Endodermal cell (in vitro differentiated cells): ENCODE measurements at regions not wholly inside any gene's neighbourhood (a gene's known extent, or its start where the extent isn't known, plus 50 kb on each side); places are given as distances from the start of the nearest gene placed in this dataset.

Experiments
- DNase-seq: peaks from one replicate; pipeline ENCODE4 v3.0.0-alpha.2; 2017
- H3K27ac ChIP-seq: 2 replicates; pipeline ENCODE4 v1.5.1; 2013; ENCODE audit warnings: mild to moderate bottlenecking, low read depth, low read length, moderate library complexity
- H3K27me3 ChIP-seq: 2 replicates; pipeline ENCODE4 v1.6.1; 2013; ENCODE audit warnings: mild to moderate bottlenecking, low read length, moderate library complexity; ENCODE audit not compliant: insufficient read depth, control insufficient read depth, poor library complexity, severe bottlenecking
- H3K36me3 ChIP-seq: 2 replicates; pipeline ENCODE4 v1.7.0; 2013; ENCODE audit warnings: mild to moderate bottlenecking, low read length, moderate library complexity; ENCODE audit not compliant: control insufficient read depth, insufficient read depth
- H3K4me1 ChIP-seq: one replicate; pipeline ENCODE4 v1.7.0; 2013; ENCODE audit warnings: low read length; ENCODE audit not compliant: control insufficient read depth, insufficient read depth
- H3K4me3 ChIP-seq: 2 replicates; pipeline ENCODE4 v1.5.1; 2013; ENCODE audit warnings: mild to moderate bottlenecking, low read length, moderate library complexity
- H3K9ac ChIP-seq: 2 replicates; pipeline ENCODE4 v1.6.1; 2013; ENCODE audit warnings: mild to moderate bottlenecking, low read length, moderate library complexity; ENCODE audit not compliant: poor library complexity, severe bottlenecking; ENCODE audit errors: extremely low read depth
- H3K9me3 ChIP-seq: 2 replicates; pipeline ENCODE4 v1.6.1; 2013; ENCODE audit warnings: mild to moderate bottlenecking, low read length, moderate library complexity; ENCODE audit not compliant: control insufficient read depth
- H3K27ac Mint-ChIP-seq: 2 replicates; pipeline ENCODE4 v1.8.0; 2020; ENCODE audit warnings: mixed read lengths
- H3K27me3 Mint-ChIP-seq: 2 replicates; pipeline ENCODE4 v1.8.0; 2021; ENCODE audit warnings: mild to moderate bottlenecking, mixed read lengths; ENCODE audit not compliant: insufficient read depth
- H3K36me3 Mint-ChIP-seq: 2 replicates; pipeline ENCODE4 v1.8.0; 2020; ENCODE audit warnings: low read depth, mixed read lengths
- H3K4me1 Mint-ChIP-seq: 2 replicates; pipeline ENCODE4 v1.8.0; 2020; ENCODE audit warnings: mixed read lengths
- H3K4me3 Mint-ChIP-seq: 2 replicates; pipeline ENCODE4 v1.8.0; 2020; ENCODE audit warnings: mild to moderate bottlenecking, moderate library complexity, mixed read lengths
- H3K9me3 Mint-ChIP-seq: 2 replicates; pipeline ENCODE4 v1.8.0; 2020; ENCODE audit warnings: mild to moderate bottlenecking, mixed read lengths
- CTCF ChIP-seq: fragments of 200-600 bp; sonication (generic); conservative IDR thresholded peaks from 2 replicates; pipeline ENCODE4 v1.5.0; 2021; ENCODE audit warnings: antibody characterized with exemption, mild to moderate bottlenecking
- WGBS, 2 experiments: methylation state at CpG; one replicate each; pipeline versions ENCODE4 v1.1.5 to v1.1.7; 2013; ENCODE audit warnings: missing lambda C conversion rate in 2 of 2, mixed read lengths in 1 of 2; ENCODE audit not compliant: insufficient coverage in 1 of 2, insufficient read length in 1 of 2; 5-methylcytosine and 5-hydroxymethylcytosine counted together

DNA sequence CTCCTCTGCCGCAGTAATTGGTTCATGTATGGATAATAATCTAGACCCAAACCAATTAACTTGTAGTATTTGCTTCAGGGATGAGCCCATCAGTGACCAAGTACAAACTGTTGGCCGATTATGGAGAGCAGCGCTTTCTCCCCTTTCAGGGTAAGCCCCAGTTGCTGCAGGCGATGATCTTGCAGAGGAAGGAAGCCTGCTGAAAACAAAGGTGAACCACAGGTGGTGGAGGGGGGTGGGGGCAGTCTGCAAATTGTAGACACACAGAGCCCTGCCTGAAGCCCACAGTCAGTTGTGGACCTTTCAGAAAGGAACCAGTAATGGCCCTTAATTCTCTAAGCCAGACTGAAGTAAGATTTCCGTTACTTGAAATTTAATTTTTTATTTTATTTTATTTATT is 167.9 kb upstream of the JARID2 start:
- no peaks in the 10 kb centered on the region for H3K36me3 ChIP-seq
- Mint-ChIP-seq H3K27me3 (no peaks in the 10 kb centered on the region), H3K4me3 (no peak overlapping the region), H3K36me3 (no peaks in the 10 kb centered on the region), H3K9me3 (no peaks in the 10 kb centered on the region), H3K4me1 (peaks cover 41% of the 10 kb centered on the region), H3K27ac (peak overlapping the region; percentile 71)
- H3K4me3 ChIP-seq, result no peak overlapping the region
- peaks cover 18% of the 10 kb centered on the region for H3K4me1 ChIP-seq
- no peak for TF ChIP-seq CTCF
- WGBS, 2 experiments, result 12% methylated on average over 4 of the region's 5 CpGs; no CpG with 5 or more reads in 1 of the 2 experiments
- no peaks in the 10 kb centered on the region for H3K27me3 ChIP-seq
- H3K9ac ChIP-seq, result no peak overlapping the region
- H3K27ac ChIP-seq, result no peak overlapping the region
- H3K9me3 ChIP-seq, result no peaks in the 10 kb centered on the region
- peak; percentile 95 for DNase-seq

DNA sequence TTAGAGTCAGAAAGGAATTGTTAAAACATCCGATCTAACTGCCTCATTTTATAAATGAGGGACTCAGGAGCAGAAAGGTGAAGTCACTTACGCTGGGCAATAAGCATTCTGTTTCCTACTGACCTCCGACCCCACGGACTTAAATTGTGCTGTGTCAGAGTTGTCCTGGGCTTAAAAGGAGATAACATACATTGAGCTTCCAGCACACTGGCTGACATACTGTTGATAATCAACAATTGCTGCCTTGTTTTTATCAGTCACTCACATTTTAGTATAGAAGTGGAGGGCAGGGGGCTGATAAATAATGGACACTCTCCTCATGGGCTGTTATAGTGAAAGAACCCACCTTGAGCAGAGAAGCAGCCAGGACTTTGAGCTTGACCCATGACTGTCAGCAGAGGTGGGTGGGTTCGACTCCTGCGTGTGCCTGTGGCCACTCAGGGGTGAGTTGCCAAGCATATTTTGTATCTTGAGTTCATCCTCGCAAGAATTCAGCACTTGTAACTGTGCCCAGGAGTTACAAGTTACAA is 166.5 kb upstream of the JARID2 start:
- Mint-ChIP-seq H3K27ac (peak overlapping the region; percentile 94), H3K4me3 (no peak overlapping the region), H3K36me3 (no peaks in the 10 kb centered on the region), H3K9me3 (no peaks in the 10 kb centered on the region), H3K27me3 (no peaks in the 10 kb centered on the region), H3K4me1 (peaks cover 41% of the 10 kb centered on the region)
- Histone ChIP-seq H3K4me1 (peaks cover 18% of the 10 kb centered on the region), H3K4me3 (peak overlapping the region; percentile 31), H3K9me3 (no peaks in the 10 kb centered on the region), H3K27me3 (no peaks in the 10 kb centered on the region), H3K9ac (no peak overlapping the region), H3K27ac (peak overlapping the region; percentile 66), H3K36me3 (no peaks in the 10 kb centered on the region)
- no peak for TF ChIP-seq CTCF
- DNase-seq, result no peak
- 77 to 82% methylated on average over 7 of the region's 7 CpGs for whole genome bisulfite sequencing, 2 experiments

DNA sequence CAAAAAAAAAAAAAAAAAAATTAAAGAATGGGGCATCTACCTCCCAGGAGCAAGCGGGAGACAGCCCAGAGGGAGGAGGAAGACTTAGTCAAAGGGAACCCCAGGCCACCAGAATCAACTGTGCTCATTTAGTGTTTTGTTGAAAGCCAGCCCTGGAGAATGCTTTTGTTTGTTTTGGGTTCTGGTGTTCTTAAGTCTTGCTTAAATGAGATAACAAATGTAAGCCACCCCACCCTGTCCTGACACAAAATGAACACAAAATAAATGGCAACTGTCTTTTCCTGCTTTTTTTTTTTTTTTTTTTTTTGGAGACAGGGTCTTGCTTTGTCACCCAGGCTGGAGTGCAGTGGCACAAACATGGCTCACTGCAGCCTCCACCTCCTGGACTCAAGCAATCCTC is 165.0 kb upstream of the JARID2 start:
- WGBS, 2 experiments, result 80 to 90% methylated on average over 1 of the region's 1 CpG
- Mint-ChIP-seq H3K4me1 (peaks cover 39% of the 10 kb centered on the region), H3K27ac (peak overlapping the region; percentile 48), H3K27me3 (no peaks in the 10 kb centered on the region), H3K36me3 (no peaks in the 10 kb centered on the region), H3K4me3 (no peak overlapping the region), H3K9me3 (no peaks in the 10 kb centered on the region)
- H3K9ac ChIP-seq, result no peak overlapping the region
- H3K27me3 ChIP-seq, result no peaks in the 10 kb centered on the region
- H3K9me3 ChIP-seq, result no peaks in the 10 kb centered on the region
- no peak overlapping the region for H3K27ac ChIP-seq
- peaks cover 18% of the 10 kb centered on the region for H3K4me1 ChIP-seq
- no peaks in the 10 kb centered on the region for H3K36me3 ChIP-seq
- H3K4me3 ChIP-seq, result no peak overlapping the region
- TF ChIP-seq CTCF, result no peak
- DNase-seq, result no peak
